Dendritic cell treated with granulocyte-macrophage colony-stimulating factor and Interleukin-4, amounts not matched to agents 40 ng/mL and 50 ng/mL, for 4 days (primary cell): ENCODE measurements at regions not wholly inside any gene's neighbourhood (a gene's known extent, or its start where the extent isn't known, plus 50 kb on each side); places are given as distances from the start of the nearest gene placed in this dataset.
"Not testable (repeated sequence)": the region's sequence is repeated elsewhere in the genome, so short reads cannot be mapped to it uniquely, and the experiment has no call there.

Experiments used
- H3K27ac Mint-ChIP-seq: one replicate; pipeline ENCODE4 v1.8.0; 2022; ENCODE audit warnings: mild to moderate bottlenecking, mixed read lengths
- H3K27me3 Mint-ChIP-seq: one replicate; pipeline ENCODE4 v1.8.0; 2022; ENCODE audit warnings: mild to moderate bottlenecking, mixed read lengths
- H3K36me3 Mint-ChIP-seq: one replicate; pipeline ENCODE4 v1.8.0; 2022; ENCODE audit warnings: low read depth, mixed read lengths
- H3K4me1 Mint-ChIP-seq: one replicate; pipeline ENCODE4 v1.8.0; 2022; ENCODE audit warnings: low read depth, mixed read lengths
- H3K4me3 Mint-ChIP-seq: one replicate; pipeline ENCODE4 v1.8.0; 2022; ENCODE audit warnings: mild to moderate bottlenecking, moderate library complexity, mixed read lengths
- H3K9me3 Mint-ChIP-seq: one replicate; pipeline ENCODE4 v1.8.0; 2022; ENCODE audit warnings: mixed read lengths
- intact Hi-C: fragments of 100-400 bp; cut with micrococcal nuclease; formaldehyde crosslinking; loops from one replicate; pipeline ENCODE4 v1.15.0; 2022

DNA sequence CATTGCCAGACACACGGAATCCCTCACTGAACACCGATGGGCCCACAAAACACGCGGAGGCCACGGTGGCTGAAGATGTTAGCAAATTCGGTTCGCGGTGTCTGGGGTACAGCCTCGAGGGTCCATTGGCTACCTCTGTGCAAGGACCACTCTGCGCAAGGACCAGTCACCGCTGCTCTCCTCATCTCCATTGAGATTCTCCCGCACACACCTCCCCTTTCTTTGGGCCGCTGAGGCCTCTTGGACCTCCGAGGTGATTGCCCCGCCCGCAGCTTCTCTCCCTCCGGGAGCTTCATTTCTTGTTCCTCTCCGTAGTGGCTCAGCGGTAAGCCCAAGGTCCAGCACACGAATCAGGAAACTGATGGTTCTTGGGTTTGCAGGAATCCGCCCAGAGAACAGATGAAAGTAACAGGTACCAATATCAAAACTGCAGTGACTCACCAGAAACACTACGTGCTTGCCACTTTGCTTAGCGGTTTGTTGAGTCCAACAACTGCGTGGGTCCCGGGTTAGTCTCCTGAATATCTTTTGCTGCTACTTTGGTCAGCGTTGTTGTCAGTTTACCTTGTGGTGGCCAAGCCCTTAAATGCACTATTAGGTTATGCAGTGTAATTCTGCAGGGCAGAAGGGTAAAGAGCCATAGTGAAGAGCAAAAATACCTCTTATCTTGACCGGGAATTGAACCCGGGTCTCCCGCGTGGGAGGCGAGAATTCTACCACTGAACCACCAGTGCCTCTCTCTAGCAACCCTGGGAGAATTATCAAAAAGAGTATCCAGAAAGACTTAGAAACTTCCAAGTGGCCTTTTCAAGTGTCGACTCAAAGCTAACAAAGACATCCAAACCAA, 126.8 kb downstream of the PPIAL4A start:
- H3K27ac Mint-ChIP-seq, H3K4me3 Mint-ChIP-seq, intact Hi-C loops: not testable (repeated sequence)

DNA sequence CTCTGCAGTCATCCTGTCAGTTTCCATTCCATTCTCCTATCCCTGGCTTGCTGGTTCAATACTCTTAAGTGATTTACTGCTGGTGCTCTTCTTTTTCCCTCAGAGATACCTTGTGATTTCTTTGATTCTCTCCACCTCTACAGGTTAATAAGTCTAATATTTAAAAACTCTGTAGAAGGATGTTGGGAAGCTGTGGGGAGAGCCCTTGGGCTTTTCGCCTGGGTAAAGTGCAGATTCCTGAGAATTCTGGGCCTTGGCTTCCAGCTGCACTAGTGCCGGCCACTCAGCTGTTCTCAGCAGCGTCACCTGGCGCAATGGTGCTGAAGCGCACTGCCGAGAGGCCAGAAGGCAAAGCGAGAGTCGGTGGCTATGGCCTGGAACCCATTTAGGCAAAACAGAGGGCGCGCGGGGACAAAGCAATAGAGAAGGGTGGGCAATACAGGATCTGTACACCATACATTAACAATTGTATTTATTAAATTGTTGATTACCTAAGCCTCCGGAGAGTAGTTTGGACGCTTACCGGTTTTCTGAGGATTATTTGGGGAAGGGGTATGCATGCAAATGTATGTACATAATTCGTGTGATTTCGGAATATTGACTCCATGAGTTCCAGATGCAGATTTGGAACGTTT, 130.3 kb downstream of the PPIAL4A start:
- H3K36me3 Mint-ChIP-seq, result not testable (repeated sequence)

More for the DNA sequence above, 126.8 kb downstream of the PPIAL4A start:
- not testable (repeated sequence) for H3K9me3 Mint-ChIP-seq, H3K36me3 Mint-ChIP-seq, H3K4me1 Mint-ChIP-seq, H3K27me3 Mint-ChIP-seq

DNA sequence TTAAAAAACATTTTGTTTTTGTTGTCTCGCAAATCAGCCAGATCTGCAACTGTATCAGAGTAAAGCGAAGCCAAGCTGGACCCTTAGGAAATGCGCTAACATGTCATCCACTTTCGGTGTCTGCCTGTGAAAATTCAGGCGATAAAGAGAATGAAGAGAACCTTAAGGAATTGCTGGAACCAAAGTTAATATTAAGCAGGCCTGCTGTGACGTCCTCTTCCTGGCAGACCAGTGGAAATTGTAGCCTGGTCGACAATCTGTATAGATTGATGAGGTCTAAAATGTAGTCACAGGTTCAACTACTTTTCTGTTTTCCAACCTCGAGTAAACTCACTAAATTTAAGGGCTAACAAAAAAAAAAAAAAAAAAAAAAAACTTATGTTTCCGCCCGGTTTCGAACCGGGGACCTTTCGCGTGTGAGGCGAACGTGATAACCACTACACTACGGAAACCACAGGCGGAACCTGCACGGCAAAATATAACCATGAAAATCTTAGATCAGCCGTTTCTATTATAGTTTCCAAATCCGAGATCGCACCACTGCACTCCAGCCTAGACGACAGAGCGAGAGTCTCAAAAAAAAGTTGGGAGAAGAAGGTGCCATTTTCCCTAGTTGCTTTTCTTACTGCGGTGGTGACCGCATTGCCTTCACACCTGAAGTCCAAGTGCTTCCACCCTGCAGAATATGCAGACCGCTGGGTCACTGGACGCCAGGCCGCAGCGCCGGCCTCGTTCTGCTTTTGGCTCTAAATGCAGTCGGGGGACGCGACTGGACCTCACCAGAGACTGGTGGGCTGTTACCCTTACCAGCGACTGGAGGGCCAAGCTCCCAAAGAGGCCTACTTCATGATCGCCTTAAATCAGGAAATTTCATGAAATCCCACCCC, 131.0 kb downstream of the PPIAL4A start:
- H3K27ac Mint-ChIP-seq, H3K36me3 Mint-ChIP-seq, H3K27me3 Mint-ChIP-seq, intact Hi-C loops, H3K9me3 Mint-ChIP-seq, H3K4me1 Mint-ChIP-seq: not testable (repeated sequence)
- peak overlapping the region; percentile 44 for H3K4me3 Mint-ChIP-seq

More for the DNA sequence above, 130.3 kb downstream of the PPIAL4A start:
- H3K4me3 Mint-ChIP-seq, H3K27me3 Mint-ChIP-seq, H3K9me3 Mint-ChIP-seq, intact Hi-C loops, H3K4me1 Mint-ChIP-seq, H3K27ac Mint-ChIP-seq: not testable (repeated sequence)

- H3K27ac Mint-ChIP-seq, H3K27me3 Mint-ChIP-seq, H3K4me1 Mint-ChIP-seq, H3K9me3 Mint-ChIP-seq, intact Hi-C loops, H3K4me3 Mint-ChIP-seq, H3K36me3 Mint-ChIP-seq: not testable (repeated sequence)
Measured at GRCh38 chr1:121021716-121022115, 132.1 kb downstream of the PPIAL4A start.

DNA sequence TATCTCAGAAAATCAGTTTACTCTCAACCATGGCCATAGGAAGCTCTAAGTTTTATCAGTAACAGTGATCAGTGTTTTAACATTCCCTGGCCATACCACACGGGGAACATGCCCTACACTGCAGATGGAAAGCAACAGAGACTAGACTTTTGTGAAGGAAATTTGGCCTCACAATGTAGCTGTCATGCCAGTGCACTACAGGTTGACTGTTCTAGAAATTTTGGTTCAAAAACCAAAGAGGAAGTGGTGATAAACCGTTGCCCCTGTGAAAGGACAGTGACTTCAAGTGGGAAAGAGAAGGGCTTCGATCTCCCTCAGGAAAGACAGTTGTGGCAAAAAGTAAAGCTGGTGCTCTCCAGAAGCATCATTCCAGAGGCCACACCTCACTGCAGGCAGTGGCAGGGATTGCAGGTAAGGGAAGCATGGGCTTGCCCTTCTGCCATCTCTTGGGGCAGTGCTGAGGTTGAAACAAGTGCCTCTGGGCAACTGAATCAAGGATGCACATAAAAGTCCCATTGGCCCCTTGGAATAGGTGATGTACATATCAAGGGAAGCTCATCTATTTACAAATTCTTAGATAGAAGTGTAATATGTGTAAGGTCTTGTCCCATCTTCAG, 143.4 kb downstream of the PPIAL4A start:
- H3K36me3 Mint-ChIP-seq, H3K27ac Mint-ChIP-seq, H3K4me1 Mint-ChIP-seq, H3K9me3 Mint-ChIP-seq, intact Hi-C loops, H3K4me3 Mint-ChIP-seq, H3K27me3 Mint-ChIP-seq: not testable (repeated sequence)

- H3K27me3 Mint-ChIP-seq, H3K4me1 Mint-ChIP-seq, H3K9me3 Mint-ChIP-seq, H3K4me3 Mint-ChIP-seq, H3K36me3 Mint-ChIP-seq, intact Hi-C loops, H3K27ac Mint-ChIP-seq: not testable (repeated sequence)
Measured at GRCh38 chr1:121036792-121037191, 147.2 kb downstream of the PPIAL4A start.

GRCh38 chr1:121040974-121041373, 143.2 kb downstream of the FAM72B start:
- H3K4me3 Mint-ChIP-seq, H3K9me3 Mint-ChIP-seq, H3K4me1 Mint-ChIP-seq, H3K36me3 Mint-ChIP-seq, H3K27me3 Mint-ChIP-seq, intact Hi-C loops, H3K27ac Mint-ChIP-seq: not testable (repeated sequence)

DNA sequence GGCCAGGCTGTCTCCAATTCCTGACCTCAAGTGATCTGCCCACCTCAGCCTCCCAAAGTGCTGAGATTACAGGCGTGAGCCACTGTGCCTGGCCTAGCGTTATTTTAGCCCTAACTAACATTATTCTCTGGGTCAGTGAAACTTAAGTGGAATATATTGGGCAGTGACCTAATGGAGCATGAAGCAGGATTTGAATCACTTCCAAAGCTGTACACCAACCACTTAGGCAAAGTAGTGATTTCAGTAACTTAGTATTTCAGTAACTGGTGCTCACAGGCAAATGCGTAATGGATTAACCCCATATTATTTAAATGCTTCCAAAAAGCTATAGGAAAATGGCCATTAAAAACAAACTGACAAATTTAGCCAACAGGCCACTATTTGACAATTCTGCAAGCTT, 142.6 kb downstream of the FAM72B start:
- H3K27me3 Mint-ChIP-seq, H3K27ac Mint-ChIP-seq, H3K9me3 Mint-ChIP-seq, H3K4me3 Mint-ChIP-seq, intact Hi-C loops, H3K36me3 Mint-ChIP-seq, H3K4me1 Mint-ChIP-seq: not testable (repeated sequence)

- H3K4me1 Mint-ChIP-seq, H3K4me3 Mint-ChIP-seq, H3K9me3 Mint-ChIP-seq, H3K27me3 Mint-ChIP-seq, H3K27ac Mint-ChIP-seq, H3K36me3 Mint-ChIP-seq, intact Hi-C loops: not testable (repeated sequence)
Measured at GRCh38 chr1:121042882-121043281, 141.3 kb downstream of the FAM72B start.

GRCh38 chr1:121048293-121048752, 135.8 kb downstream of the FAM72B start:
- intact Hi-C loops, H3K36me3 Mint-ChIP-seq, H3K27ac Mint-ChIP-seq, H3K9me3 Mint-ChIP-seq, H3K4me3 Mint-ChIP-seq: not testable (repeated sequence)
- peaks cover 15% of the 10 kb centered on the region for H3K4me1 Mint-ChIP-seq
- H3K27me3 Mint-ChIP-seq, result peaks cover 18% of the 10 kb centered on the region

DNA sequence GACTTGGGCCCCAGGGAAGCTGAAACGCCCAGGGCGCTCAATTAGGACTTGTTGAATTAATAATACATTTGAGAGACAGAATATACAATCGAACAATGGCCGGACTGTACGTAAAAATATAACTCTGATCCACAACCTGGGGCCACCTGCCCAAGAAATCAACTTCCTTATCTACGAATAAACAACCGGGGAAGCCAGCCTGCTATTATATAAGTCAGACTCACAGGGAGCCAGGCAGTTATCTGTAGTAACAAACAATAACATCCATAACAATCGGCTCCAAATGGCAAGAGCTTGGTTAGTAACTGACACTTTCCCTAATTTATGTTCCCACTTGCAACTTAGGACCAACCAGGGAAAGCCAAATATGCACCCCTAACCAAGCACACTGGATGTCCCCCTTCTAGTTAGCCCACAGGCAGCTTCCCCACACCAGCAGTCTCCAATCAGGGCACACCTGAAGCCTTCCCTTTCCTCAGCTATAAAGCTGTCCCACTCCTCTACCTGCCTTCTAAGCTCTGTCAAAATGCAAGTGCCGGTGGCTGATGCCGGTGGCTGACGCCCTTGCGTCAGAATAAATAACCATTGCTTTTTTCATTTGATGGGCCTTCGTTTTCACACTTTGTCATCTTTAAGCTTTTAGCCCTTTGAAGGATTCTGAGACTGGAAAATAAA, 135.2 kb downstream of the FAM72B start:
- H3K4me3 Mint-ChIP-seq, H3K9me3 Mint-ChIP-seq, intact Hi-C loops, H3K27ac Mint-ChIP-seq, H3K36me3 Mint-ChIP-seq: not testable (repeated sequence)
- H3K27me3 Mint-ChIP-seq, result peaks cover 18% of the 10 kb centered on the region
- peaks cover 11% of the 10 kb centered on the region for H3K4me1 Mint-ChIP-seq

DNA sequence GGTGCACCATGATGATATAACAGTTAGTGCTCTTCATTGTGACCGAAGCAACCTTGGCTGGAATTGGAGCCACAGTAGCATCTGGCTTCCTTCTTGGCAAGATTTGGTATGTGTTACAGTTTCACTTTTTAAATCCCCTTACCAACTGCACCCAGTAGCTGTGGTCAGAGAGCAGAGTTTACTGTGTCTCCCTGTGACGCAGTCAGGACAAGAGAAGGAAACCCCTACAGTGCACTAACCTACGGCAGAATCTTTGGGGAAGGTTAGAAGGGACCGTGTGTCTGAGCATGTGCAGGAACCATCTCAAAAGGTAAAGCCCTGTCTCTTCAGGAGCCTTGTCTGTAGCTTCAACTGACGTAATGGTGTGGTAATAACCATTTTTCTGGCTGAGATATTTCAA, 134.0 kb downstream of the FAM72B start:
- H3K4me3 Mint-ChIP-seq, H3K36me3 Mint-ChIP-seq, intact Hi-C loops, H3K9me3 Mint-ChIP-seq, H3K27ac Mint-ChIP-seq: not testable (repeated sequence)
- Mint-ChIP-seq H3K4me1 (peaks cover 11% of the 10 kb centered on the region), H3K27me3 (peaks cover 18% of the 10 kb centered on the region)

GRCh38 chr1:121051161-121051790, 132.9 kb downstream of the FAM72B start:
- H3K9me3 Mint-ChIP-seq, H3K27ac Mint-ChIP-seq, H3K4me3 Mint-ChIP-seq: not testable (repeated sequence)

More at GRCh38 chr1:121051161-121051790, 132.9 kb downstream of the FAM72B start:
- Mint-ChIP-seq H3K4me1 (peaks cover 11% of the 10 kb centered on the region), H3K27me3 (peaks cover 18% of the 10 kb centered on the region)
- H3K36me3 Mint-ChIP-seq, intact Hi-C loops: not testable (repeated sequence)
